Testis (tissue), 2 donors: ENCODE measurements at regions not wholly inside any gene's neighbourhood (a gene's known extent, or its start where the extent isn't known, plus 50 kb on each side); places are given as distances from the start of the nearest gene placed in this dataset.

Source experiments
- DNase-seq: peaks from one replicate; pipeline ENCODE4 v3.0.0-alpha.2; 2019
- H3K27ac ChIP-seq, 2 donors: fragments of 200-600 bp; sonication (generic); one replicate each; pipeline ENCODE4 v1.5.1; 2019
- H3K27me3 ChIP-seq: fragments of 200-600 bp; sonication (generic); one replicate; pipeline ENCODE4 v1.5.1; 2019
- H3K36me3 ChIP-seq: fragments of 200-600 bp; sonication (generic); one replicate; pipeline ENCODE4 v1.5.1; 2017; ENCODE audit warnings: low read depth; ENCODE audit errors: missing control alignments
- H3K4me1 ChIP-seq: fragments of 200-600 bp; sonication (generic); one replicate; pipeline ENCODE4 v1.5.1; 2019
- H3K4me3 ChIP-seq, 2 donors: fragments of 200-600 bp; sonication (generic); one replicate each; pipeline ENCODE4 v1.5.1; 2017 to 2019
- H3K9me3 ChIP-seq: fragments of 200-600 bp; sonication (generic); one replicate; pipeline ENCODE4 v1.5.1; 2017
- POLR2A ChIP-seq: fragments of 450-650 bp; IDR thresholded peaks from one replicate; pipeline ENCODE4 v1.6.1; 2017; ENCODE audit warnings: antibody characterized with exemption, mild to moderate bottlenecking, moderate library complexity
- WGBS, 2 donors: methylation state at CpG; one replicate each; pipeline ENCODE4 v1.1.5; 2018; 5-methylcytosine and 5-hydroxymethylcytosine counted together
- intact Hi-C: fragments of 100-400 bp; cut with DNase I; formaldehyde crosslinking; loops from one replicate; pipeline ENCODE4 v1.15.1; 2023; ENCODE audit warnings: low total_unique reads
- TF ChIP-seq, protein P1 (sequence below), 3 experiments: fragments of 450-650 bp in 2 of 3; fragments of 200-600 bp in 1 of 3; sonication (generic) in 1 of 3; IDR thresholded peaks; one replicate each; pipeline ENCODE4 v1.5.1; 2016 to 2019; ENCODE audit warnings: antibody characterized with exemption in 3 of 3, mild to moderate bottlenecking in 2 of 3, moderate library complexity in 1 of 3

DNA sequence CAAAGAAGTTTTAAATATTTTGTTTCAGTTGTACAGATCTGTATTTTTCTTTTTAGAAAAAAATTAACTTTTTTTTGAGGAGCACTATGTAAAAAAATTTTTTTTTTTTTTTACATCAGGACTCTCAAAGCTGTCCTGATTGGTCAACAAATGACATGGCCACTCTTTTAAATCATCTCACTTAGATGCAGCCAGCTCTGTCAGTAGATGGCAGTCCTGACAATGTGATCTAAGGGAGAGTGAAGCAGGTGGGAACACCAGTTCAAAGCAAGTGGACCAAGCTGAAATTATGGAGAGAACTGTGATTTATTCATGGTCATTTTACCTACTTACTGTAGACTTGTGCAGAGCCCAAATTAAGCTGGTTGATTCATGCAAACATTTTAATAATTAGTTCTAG, 174.7 kb upstream of the GPRIN3 start:
- H3K27ac ChIP-seq: no peak overlapping the region
- H3K27me3 ChIP-seq: no peaks in the 10 kb centered on the region
- no peaks in the 10 kb centered on the region for H3K4me1 ChIP-seq
- no peak for DNase-seq
- intact Hi-C loops: no loop called here
- H3K9me3 ChIP-seq: no peaks in the 10 kb centered on the region
- H3K36me3 ChIP-seq: no peaks in the 10 kb centered on the region
- H3K4me3 ChIP-seq: no peak overlapping the region
- TF ChIP-seq, protein P1, sequence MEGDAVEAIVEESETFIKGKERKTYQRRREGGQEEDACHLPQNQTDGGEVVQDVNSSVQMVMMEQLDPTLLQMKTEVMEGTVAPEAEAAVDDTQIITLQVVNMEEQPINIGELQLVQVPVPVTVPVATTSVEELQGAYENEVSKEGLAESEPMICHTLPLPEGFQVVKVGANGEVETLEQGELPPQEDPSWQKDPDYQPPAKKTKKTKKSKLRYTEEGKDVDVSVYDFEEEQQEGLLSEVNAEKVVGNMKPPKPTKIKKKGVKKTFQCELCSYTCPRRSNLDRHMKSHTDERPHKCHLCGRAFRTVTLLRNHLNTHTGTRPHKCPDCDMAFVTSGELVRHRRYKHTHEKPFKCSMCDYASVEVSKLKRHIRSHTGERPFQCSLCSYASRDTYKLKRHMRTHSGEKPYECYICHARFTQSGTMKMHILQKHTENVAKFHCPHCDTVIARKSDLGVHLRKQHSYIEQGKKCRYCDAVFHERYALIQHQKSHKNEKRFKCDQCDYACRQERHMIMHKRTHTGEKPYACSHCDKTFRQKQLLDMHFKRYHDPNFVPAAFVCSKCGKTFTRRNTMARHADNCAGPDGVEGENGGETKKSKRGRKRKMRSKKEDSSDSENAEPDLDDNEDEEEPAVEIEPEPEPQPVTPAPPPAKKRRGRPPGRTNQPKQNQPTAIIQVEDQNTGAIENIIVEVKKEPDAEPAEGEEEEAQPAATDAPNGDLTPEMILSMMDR (IDR thresholded peaks at IDR 0.05): no peak
- no peak for TF ChIP-seq POLR2A

GRCh38 chr4:89469930-89470375, 162.4 kb upstream of the GPRIN3 start:
- H3K27ac ChIP-seq: no peak overlapping the region
- H3K4me3 ChIP-seq: no peak overlapping the region
- 38 to 39% methylated on average over 5 of the region's 5 CpGs for WGBS, 2 donors
- no peaks in the 10 kb centered on the region for H3K4me1 ChIP-seq
- intact Hi-C loops: no loop called here
- no peak for DNase-seq
- TF ChIP-seq, protein P1 (IDR thresholded peaks at IDR 0.05): no peak
- no peak for TF ChIP-seq POLR2A
- no peaks in the 10 kb centered on the region for H3K36me3 ChIP-seq
- H3K27me3 ChIP-seq: no peaks in the 10 kb centered on the region
- H3K9me3 ChIP-seq: no peaks in the 10 kb centered on the region

- DNase-seq: no peak
- TF ChIP-seq, protein P1 (IDR thresholded peaks at IDR 0.05): no peak
- TF ChIP-seq POLR2A: no peak
- Histone ChIP-seq H3K4me1 (no peaks in the 10 kb centered on the region), H3K4me3 (no peak overlapping the region), H3K27me3 (no peaks in the 10 kb centered on the region), H3K36me3 (no peaks in the 10 kb centered on the region), H3K9me3 (no peaks in the 10 kb centered on the region), H3K27ac (no peak overlapping the region)
- intact Hi-C loops: no loop called here
Measured at GRCh38 chr4:89469516-89469915, 161.9 kb upstream of the GPRIN3 start.

- WGBS, 2 donors: 77 to 81% methylated on average over 2 of the region's 2 CpGs
- H3K4me1 ChIP-seq: no peaks in the 10 kb centered on the region
- intact Hi-C loops: no loop called here
- H3K36me3 ChIP-seq: no peaks in the 10 kb centered on the region
- H3K27ac ChIP-seq: no peak overlapping the region
- no peak overlapping the region for H3K4me3 ChIP-seq
- no peaks in the 10 kb centered on the region for H3K9me3 ChIP-seq
- DNase-seq: no peak
- TF ChIP-seq, protein P1 (IDR thresholded peaks at IDR 0.05): no peak
- no peak for TF ChIP-seq POLR2A
- H3K27me3 ChIP-seq: no peaks in the 10 kb centered on the region
Measured at GRCh38 chr4:89468602-89469001, 161.0 kb upstream of the GPRIN3 start.

DNA sequence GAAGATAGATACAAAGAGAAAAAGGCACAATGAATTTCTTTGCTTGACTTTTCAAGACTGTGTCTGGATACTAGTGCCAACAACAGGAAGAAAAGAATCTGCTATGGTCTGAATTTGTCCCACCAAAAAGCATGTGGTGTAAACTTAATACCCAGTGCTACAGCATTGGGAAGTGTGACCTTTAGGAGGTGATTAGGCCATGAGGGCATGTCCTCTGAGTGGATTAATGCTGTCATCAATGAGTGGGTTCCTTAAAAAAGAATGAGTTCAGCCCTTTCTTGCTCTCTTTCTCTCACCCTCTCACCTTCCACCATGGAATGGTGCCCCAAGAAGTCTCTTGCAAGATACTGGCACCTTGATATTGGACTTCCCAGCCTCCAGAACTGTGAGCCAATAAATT, 155.7 kb upstream of the GPRIN3 start:
- Histone ChIP-seq H3K27ac (no peak overlapping the region), H3K9me3 (no peaks in the 10 kb centered on the region), H3K36me3 (no peaks in the 10 kb centered on the region), H3K4me3 (no peak overlapping the region), H3K4me1 (no peaks in the 10 kb centered on the region), H3K27me3 (no peaks in the 10 kb centered on the region)
- TF ChIP-seq POLR2A: no peak
- TF ChIP-seq, protein P1 (IDR thresholded peaks at IDR 0.05): no peak
- intact Hi-C loops: no loop called here
- DNase-seq: no peak
